NCI-H748 treated with DMSO at 0.1 percent for 48 hours (cell line): ENCODE measurements at regions not wholly inside any gene's neighbourhood (a gene's known extent, or its start where the extent isn't known, plus 50 kb on each side); places are given as distances from the start of the nearest gene placed in this dataset.
"Not testable (repeated sequence)": the region's sequence is repeated elsewhere in the genome, so short reads cannot be mapped to it uniquely, and the experiment has no call there.

Experiments used
- DNase-seq: peaks from one replicate; lab custom pipeline; 2025; lab: John Stamatoyannopoulos, UW

DNA sequence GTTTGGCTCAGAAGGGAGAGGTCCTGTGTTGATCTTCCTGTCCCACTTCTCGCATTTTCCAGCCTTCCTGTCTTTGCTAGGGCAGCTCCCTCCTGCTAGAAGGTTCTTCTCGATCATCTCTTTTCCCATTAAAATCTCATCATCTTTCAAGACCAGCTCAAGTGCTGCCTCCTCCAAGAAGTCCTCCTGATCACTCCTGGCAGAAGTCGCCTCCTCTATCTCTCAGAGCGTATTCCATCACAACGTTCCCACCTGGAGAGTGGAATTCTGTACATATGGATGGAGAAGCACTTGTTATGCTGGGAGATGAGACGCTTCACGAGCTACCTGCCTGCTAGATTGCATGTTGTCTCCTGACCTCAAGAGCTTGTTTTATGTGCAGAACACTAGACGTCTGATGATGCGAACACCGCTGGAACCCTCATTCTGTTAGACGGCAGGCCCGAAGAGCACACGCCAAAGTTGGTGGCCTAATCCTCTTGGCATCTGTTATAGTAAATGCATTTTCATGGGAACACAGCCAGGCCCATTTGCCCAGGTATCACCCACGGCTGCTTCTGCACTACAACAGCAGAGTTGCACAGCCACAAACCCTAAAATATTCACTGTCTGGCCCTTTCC lies 68.0 kb upstream of the INSIG1 start:
- DNase-seq, result no peak

GRCh38 chr7:155230169-155230593 lies 67.5 kb upstream of the INSIG1 start:
- DNase-seq, result no peak

DNA sequence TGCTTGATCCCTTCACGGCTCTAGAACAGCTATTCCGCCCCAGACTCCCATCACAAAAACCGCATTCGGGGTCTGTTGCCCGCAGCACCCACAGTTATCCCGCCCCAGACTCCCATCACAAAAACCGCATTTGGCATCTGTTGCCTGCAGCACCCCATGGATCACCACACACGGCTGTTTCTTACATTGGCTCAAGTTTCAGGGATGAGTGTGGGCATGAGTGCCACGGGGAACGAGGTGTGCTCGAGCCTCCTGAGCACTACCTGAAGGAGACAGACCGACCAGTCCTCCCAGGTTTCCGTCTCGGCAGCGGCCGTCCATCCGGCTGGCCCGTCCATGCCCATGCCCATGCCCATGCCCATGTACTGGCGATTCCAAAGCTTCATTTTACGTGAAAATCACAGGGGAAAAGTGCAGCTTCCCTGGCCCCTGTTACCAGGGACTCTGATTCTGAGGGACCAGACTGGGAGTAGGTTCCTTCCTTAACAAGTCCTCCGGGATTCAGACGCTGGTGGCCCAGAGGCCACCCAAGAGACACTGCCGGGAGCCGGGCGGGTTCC lies 66.4 kb upstream of the INSIG1 start:
- no peak for DNase-seq

- DNase-seq, result no peak
These were observed 65.7 kb upstream of the INSIG1 start for GRCh38 chr7:155231941-155232340.

- no peak for DNase-seq
These were observed 64.8 kb upstream of the INSIG1 start for GRCh38 chr7:155232911-155233310.

- DNase-seq, result no peak
These were observed 64.1 kb upstream of the INSIG1 start for GRCh38 chr7:155233311-155234157.

- no peak for DNase-seq
These were observed 63.6 kb upstream of the INSIG1 start for GRCh38 chr7:155234158-155234492.

DNA sequence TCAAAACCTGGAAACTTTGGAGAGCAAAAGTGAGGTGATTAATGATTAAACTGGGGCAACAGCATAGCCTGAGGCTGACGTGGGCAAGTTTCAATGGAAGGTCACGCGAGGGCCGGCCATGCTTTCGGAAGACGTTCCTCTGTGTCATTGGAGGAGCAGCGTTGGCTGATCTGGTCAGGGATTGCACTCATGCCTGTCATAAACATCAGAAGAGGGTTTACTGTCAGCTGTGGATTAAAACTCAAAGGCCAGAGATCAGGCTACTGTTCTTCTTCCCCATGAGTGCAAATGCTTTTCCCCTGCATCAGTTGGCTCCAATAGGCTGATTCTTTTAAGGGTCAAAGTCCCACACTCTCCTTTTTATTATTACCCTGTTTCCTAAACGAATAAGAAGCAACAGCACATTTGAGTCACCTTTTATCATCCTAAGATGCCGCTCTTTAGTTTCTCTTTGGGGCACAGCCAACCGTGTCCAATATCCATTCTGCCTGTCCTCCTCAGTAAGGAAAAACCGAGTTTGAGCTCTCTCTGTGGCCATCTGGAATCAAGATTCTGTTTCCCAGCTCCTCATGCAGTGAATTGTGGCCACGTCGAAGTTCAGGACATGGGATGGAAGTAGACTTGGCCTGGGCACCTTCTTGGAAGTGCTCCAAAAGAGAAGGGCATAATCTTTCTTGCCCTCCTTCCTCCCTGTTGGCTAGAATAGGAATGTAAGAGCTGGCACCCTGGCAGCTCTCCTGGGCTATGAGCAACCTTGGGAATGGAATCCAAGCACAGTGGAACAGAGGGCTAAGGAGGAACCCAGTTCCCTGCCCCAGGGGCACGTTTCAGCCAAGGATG lies 62.5 kb upstream of the INSIG1 start:
- DNase-seq, result no peak

DNA sequence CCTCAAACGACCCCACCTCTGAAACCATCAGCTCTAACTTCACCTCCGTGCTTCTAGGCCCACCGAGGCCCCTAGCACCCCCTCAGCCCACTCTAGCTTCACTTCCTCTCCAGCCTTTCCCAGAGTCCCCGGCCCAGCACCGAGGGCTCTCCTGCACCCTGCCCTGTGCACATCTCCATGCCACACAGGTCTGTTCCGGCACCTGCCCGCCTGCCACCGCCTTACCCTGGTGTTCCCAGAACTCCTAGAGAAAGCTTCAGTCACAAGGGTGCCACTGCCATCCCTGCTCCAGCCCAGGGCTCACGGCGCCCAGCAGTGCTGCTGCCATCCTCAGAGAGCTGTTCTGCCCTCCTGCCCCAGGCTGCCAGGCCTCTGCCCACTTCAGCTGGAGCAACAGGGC lies 61.3 kb upstream of the INSIG1 start:
- DNase-seq, result no peak

DNA sequence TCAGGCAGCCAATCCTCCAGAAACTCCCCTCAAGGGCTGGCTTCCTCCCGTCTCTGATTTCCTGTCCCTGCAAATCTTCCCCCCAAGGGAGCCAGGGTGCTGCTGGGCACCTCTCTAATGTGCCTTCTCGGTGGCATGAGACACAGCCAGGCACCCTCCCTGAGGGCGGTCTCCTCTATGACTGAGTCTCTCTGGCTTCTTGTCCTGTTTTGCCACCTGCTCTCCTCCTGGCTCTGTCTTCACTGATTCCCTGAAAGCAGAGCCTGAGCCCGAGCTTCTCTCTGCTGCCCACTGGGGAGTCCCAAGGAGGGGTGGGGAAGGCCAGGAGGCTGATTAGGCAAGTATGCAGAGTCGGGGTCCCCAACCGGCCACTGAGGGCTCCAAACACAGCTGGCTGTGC lies 60.4 kb upstream of the INSIG1 start:
- no peak for DNase-seq

GRCh38 chr7:155237730-155238129 lies 59.9 kb upstream of the INSIG1 start:
- no peak for DNase-seq

DNA sequence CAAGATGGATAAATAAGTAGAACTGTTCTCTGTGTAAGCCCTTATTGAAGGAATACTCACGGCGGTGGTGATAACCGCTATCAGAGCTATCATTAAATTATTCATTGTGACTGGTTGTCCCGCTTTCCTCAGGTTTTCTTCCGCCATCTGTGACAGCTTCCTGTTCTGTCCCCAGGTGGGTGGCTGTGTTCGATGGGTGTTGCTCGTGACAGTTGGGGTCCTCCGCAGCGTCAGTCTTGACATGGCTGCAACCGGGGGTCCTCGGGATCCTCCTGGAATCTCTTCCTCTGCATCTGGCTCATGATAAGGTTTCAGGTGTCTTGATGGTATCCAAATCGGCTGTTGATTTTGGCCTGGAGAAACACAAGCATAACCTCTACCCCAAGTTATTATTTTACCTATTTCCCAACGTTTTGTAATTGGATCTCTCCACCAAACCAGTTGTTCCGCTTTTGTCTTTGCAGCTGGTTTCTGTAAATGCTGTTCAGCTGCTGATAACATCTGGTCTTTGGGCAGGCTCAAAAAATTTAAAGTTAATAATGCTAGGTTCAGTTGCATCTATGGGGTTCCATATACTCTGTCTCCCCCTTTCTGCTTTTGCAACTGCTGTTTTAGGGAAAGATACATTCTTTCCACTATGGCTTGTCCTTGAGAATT lies 58.1 kb upstream of the INSIG1 start:
- not testable (repeated sequence) for DNase-seq

- no peak for DNase-seq
These were observed 53.0 kb upstream of the INSIG1 start for GRCh38 chr7:155244675-155245074.

GRCh38 chr7:155247479-155248365 lies 50.0 kb upstream of the INSIG1 start:
- DNase-seq, result no peak
